ENCODE measurements at regions not wholly inside any gene's neighbourhood (a gene's known extent, or its start where the extent isn't known, plus 50 kb on each side); places are given as distances from the start of the nearest gene placed in this dataset.

- no peaks in the 10 kb centered on the region for H3K36me3 ChIP-seq
- no peaks in the 10 kb centered on the region for H3K27me3 ChIP-seq
- H3K4me3 ChIP-seq: no peak overlapping the region
- no peaks in the 10 kb centered on the region for H3K9me3 ChIP-seq
- no peaks in the 10 kb centered on the region for H3K4me1 ChIP-seq
- no peak for DNase-seq (ENCODE audit: extremely low spot score in 2 of 2)
- H3K27ac ChIP-seq: no peak overlapping the region
- intact Hi-C loops (cut with DNase I): no loop called here
- TF ChIP-seq CTCF (IDR thresholded peaks at IDR 0.05): no peak
- TF ChIP-seq POLR2A (IDR thresholded peaks at IDR 0.05): no peak
- no peak for TF ChIP-seq POLR2AphosphoS5 (IDR thresholded peaks at IDR 0.05; ENCODE audit: insufficient read depth in 1 of 2, low read depth in 1 of 2)
Observed at GRCh38 chr1:199319341-199319740, 680.5 kb downstream of the PTPRC start.

GRCh38 chr1:199322278-199322677, 683.4 kb downstream of the PTPRC start:
- H3K4me3 ChIP-seq: no peak overlapping the region
- TF ChIP-seq POLR2A (IDR thresholded peaks at IDR 0.05) (no peak), CTCF (IDR thresholded peaks at IDR 0.05) (no peak), POLR2AphosphoS5 (IDR thresholded peaks at IDR 0.05; ENCODE audit: insufficient read depth in 1 of 2, low read depth in 1 of 2) (no peak)
- no peak for DNase-seq (ENCODE audit: extremely low spot score in 2 of 2)
- H3K9me3 ChIP-seq: no peaks in the 10 kb centered on the region
- no peaks in the 10 kb centered on the region for H3K36me3 ChIP-seq
- intact Hi-C loops (cut with DNase I): no loop called here
- H3K4me1 ChIP-seq: no peaks in the 10 kb centered on the region
- no peaks in the 10 kb centered on the region for H3K27me3 ChIP-seq
- H3K27ac ChIP-seq: no peak overlapping the region

DNA sequence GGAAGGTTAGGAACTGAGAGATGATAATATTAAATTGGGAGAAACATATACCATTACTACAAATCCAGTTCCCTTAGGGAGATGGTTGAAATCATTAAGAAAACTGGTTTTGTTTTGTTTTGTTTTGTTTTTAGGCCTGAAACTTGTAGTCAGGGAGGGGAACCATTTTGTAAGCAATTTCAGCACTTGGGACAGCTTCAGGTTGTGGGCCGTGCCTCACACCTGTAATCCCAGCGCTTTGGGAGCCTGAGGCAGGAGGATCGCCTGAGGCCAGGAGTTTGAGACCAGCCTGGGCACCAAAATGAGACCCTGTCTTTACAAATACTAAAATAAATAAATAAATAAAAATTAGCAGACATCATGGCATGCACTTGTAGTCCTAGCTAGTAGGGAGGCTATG, 694.3 kb upstream of the NR5A2 start:
- Histone ChIP-seq H3K36me3 (no peaks in the 10 kb centered on the region), H3K27me3 (no peaks in the 10 kb centered on the region), H3K9me3 (no peaks in the 10 kb centered on the region), H3K27ac (no peak overlapping the region), H3K4me3 (no peak overlapping the region), H3K4me1 (no peaks in the 10 kb centered on the region)
- intact Hi-C loops (cut with DNase I): no loop called here
- no peak for DNase-seq (ENCODE audit: extremely low spot score in 2 of 2)
- TF ChIP-seq CTCF (IDR thresholded peaks at IDR 0.05) (no peak), POLR2AphosphoS5 (IDR thresholded peaks at IDR 0.05; ENCODE audit: insufficient read depth in 1 of 2, low read depth in 1 of 2) (no peak)

GRCh38 chr1:199335496-199335895, 692.0 kb upstream of the NR5A2 start:
- Histone ChIP-seq H3K36me3 (no peaks in the 10 kb centered on the region), H3K4me1 (no peaks in the 10 kb centered on the region), H3K27ac (no peak overlapping the region), H3K27me3 (no peaks in the 10 kb centered on the region), H3K4me3 (no peak overlapping the region), H3K9me3 (no peaks in the 10 kb centered on the region)
- no peak for DNase-seq (ENCODE audit: extremely low spot score in 2 of 2)
- intact Hi-C loops (cut with DNase I): no loop called here
- TF ChIP-seq CTCF (IDR thresholded peaks at IDR 0.05) (no peak), POLR2A (IDR thresholded peaks at IDR 0.05) (no peak), POLR2AphosphoS5 (IDR thresholded peaks at IDR 0.05; ENCODE audit: insufficient read depth in 1 of 2, low read depth in 1 of 2) (no peak)

- no peak for DNase-seq (ENCODE audit: extremely low spot score in 2 of 2)
- no peaks in the 10 kb centered on the region for H3K4me1 ChIP-seq
- H3K36me3 ChIP-seq: no peaks in the 10 kb centered on the region
- H3K9me3 ChIP-seq: no peaks in the 10 kb centered on the region
- TF ChIP-seq POLR2A (IDR thresholded peaks at IDR 0.05) (no peak), POLR2AphosphoS5 (IDR thresholded peaks at IDR 0.05; ENCODE audit: insufficient read depth in 1 of 2, low read depth in 1 of 2) (no peak), CTCF (IDR thresholded peaks at IDR 0.05) (no peak)
- no peak overlapping the region for H3K4me3 ChIP-seq
- intact Hi-C loops (cut with DNase I): no loop called here
- H3K27me3 ChIP-seq: no peaks in the 10 kb centered on the region
- H3K27ac ChIP-seq: no peak overlapping the region
Observed at GRCh38 chr1:199336745-199337640, 690.5 kb upstream of the NR5A2 start.

All from vagina (tissue), 2 donors.